AG04449 (cell line): ENCODE measurements at regions not wholly inside any gene's neighbourhood (a gene's known extent, or its start where the extent isn't known, plus 50 kb on each side); places are given as distances from the start of the nearest gene placed in this dataset.

Experiments
- CTCF ChIA-PET: fragments of 350-600 bp; formaldehyde crosslinking; extraction: SDS; loops from one replicate; lab custom pipeline; 2021; ENCODE audit warnings: antibody characterized with exemption; lab: Yijun Ruan, JAX
- POLR2A ChIA-PET: fragments of 400-600, 350-600 bp; formaldehyde crosslinking; extraction: SDS; loops from one replicate; lab custom pipeline; 2020; ENCODE audit warnings: antibody characterized with exemption, inconsistent platforms; lab: Yijun Ruan, JAX
- DNase-seq: peaks from one replicate; pipeline ENCODE4 v3.0.0-alpha.2; 2010; ENCODE audit warnings: low read depth, low spot score
- H3K4me3 ChIP-seq: 2 replicates; pipeline ENCODE4 v1.5.1; 2011; ENCODE audit warnings: low read depth, mild to moderate bottlenecking, control low read depth, low read length
- TF ChIP-seq, protein P1 (sequence below): IDR thresholded peaks from one replicate; pipeline ENCODE4 v1.5.1; 2011; ENCODE audit warnings: mild to moderate bottlenecking, moderate library complexity, low read length, control low read depth, inconsistent platforms; ENCODE audit not compliant: insufficient read depth; ENCODE audit errors: missing control alignments

DNA sequence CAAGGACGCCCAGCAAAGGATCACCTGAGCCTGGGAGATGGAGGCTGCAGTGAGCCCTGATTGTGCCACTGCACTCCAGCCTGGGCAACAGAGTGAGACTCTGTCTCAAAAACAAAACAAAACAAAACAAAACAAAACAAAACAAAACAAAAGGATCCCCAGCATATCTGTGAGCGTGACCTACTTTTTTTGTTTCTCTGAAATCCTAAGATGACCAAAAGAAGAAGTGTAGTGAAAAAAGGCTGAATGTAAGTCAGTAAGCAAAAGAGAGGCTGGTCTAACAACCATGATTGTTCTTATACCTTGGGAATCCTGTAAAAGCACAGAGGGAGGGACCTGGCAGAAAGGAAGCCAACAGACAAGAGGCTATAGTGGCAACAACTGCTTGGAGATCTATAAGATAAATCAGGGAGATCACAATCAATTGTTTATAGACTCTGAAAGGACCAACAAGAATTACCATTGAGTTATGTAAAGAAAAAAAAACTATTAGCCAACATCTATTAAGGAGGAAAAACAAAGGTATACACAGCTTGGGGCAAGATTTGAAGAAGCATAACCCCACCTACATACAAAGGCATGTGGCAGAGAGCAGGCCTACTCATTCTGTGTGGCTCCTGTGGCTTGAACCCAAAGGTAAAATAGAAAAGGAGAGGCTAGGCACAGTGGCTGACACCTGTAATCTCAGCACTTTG lies 255.2 kb upstream of the KLF14 start:
- CTCF ChIA-PET, result interaction anchor here (0.7 to 2.3 kb wide), 9 partner anchors 8 to 784 kb away, joined by 3 to 13 read pairs (median 6); no protein-coding TSS in a partner anchor
- no peak overlapping the region for H3K4me3 ChIP-seq
- POLR2A ChIA-PET, result no interaction called here
- TF ChIP-seq, protein P1, sequence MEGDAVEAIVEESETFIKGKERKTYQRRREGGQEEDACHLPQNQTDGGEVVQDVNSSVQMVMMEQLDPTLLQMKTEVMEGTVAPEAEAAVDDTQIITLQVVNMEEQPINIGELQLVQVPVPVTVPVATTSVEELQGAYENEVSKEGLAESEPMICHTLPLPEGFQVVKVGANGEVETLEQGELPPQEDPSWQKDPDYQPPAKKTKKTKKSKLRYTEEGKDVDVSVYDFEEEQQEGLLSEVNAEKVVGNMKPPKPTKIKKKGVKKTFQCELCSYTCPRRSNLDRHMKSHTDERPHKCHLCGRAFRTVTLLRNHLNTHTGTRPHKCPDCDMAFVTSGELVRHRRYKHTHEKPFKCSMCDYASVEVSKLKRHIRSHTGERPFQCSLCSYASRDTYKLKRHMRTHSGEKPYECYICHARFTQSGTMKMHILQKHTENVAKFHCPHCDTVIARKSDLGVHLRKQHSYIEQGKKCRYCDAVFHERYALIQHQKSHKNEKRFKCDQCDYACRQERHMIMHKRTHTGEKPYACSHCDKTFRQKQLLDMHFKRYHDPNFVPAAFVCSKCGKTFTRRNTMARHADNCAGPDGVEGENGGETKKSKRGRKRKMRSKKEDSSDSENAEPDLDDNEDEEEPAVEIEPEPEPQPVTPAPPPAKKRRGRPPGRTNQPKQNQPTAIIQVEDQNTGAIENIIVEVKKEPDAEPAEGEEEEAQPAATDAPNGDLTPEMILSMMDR, result no peak
- no peak for DNase-seq

DNA sequence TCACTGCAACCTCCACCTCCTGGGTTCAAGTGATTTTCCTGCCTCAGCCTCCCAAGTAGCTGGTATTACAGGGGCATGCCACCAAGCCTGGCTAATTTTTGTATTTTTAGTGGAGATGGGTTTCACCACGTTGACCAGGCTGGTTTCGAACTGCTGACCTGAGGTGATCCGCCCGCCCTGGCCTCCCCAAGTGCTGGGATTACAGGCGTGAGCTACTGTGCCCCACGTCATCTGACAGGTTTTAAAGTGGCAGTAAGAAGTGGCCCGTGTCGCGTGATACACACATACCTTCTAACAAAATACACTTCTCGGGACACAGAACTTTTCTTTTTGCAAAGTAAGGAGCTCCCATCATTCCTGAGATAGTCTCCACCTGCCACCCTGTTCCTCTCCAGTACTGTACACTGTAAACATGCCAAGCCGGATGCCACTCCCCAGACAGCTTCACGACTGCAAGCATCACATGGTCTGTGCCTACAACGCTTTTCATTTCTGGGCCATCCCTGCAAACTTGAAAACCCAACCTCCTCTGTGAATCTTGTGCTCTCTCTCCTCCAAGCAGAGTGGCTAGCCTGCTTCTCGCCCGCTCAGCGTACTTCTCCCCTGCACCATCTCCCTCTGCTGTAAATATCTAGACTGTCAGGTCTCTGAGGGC lies 256.3 kb upstream of the KLF14 start:
- H3K4me3 ChIP-seq, result no peak overlapping the region
- ChIA-PET POLR2A (no interaction called here), CTCF (interaction anchor here (0.9 to 2.0 kb wide), 6 partner anchors 8 to 94 kb away, joined by 3 to 11 read pairs (median 4); no protein-coding TSS in a partner anchor)
- TF ChIP-seq, protein P1, result no peak
- no peak for DNase-seq

DNA sequence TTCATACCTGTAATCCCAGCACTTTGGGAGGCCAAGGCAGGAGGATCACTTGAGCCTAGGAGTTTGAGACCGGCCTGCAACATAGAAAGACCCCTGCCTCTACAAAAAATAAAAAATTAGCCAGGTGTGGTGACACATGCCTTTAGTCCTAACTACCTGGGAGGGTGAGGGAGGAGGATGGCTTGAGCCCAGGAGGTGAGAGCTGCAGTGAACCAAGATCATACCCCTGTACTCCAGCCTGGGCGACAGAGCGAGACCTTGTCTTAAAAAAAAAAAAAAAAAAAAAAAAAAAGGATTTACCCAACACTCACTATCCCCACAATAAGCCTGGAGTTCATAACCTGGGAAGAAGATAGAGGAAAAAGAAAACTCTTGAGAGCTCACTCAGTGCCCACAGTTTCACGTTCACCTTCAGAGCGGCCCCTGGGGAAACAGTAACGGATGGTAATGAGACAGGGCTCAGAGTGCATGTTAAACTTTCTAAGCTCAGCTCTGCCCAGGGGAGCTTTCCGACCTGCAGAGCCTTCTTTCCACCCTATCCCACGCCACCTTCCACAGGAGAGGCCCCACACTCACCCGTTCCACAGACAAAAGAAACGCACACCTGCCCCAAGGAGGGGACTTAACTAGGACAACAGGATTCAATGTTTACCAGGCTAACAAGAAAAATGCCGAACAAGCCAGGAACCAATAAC lies 259.8 kb upstream of the KLF14 start:
- no peak for DNase-seq
- TF ChIP-seq, protein P1, result no peak
- CTCF ChIA-PET, result interaction anchor here (1.6 to 4.7 kb wide), 6 partner anchors 10 to 97 kb away, joined by 4 to 45 read pairs (median 13); no protein-coding TSS in a partner anchor
- H3K4me3 ChIP-seq, result no peak overlapping the region
- POLR2A ChIA-PET, result no interaction called here

GRCh38 chr7:130994378-130995115 lies 260.5 kb upstream of the KLF14 start:
- TF ChIP-seq, protein P1, result no peak
- ChIA-PET POLR2A (no interaction called here), CTCF (interaction anchor here (0.7 to 4.7 kb wide), 9 partner anchors 10 to 98 kb away, joined by 3 to 45 read pairs (median 6); no protein-coding TSS in a partner anchor)
- no peak overlapping the region for H3K4me3 ChIP-seq
- no peak for DNase-seq

DNA sequence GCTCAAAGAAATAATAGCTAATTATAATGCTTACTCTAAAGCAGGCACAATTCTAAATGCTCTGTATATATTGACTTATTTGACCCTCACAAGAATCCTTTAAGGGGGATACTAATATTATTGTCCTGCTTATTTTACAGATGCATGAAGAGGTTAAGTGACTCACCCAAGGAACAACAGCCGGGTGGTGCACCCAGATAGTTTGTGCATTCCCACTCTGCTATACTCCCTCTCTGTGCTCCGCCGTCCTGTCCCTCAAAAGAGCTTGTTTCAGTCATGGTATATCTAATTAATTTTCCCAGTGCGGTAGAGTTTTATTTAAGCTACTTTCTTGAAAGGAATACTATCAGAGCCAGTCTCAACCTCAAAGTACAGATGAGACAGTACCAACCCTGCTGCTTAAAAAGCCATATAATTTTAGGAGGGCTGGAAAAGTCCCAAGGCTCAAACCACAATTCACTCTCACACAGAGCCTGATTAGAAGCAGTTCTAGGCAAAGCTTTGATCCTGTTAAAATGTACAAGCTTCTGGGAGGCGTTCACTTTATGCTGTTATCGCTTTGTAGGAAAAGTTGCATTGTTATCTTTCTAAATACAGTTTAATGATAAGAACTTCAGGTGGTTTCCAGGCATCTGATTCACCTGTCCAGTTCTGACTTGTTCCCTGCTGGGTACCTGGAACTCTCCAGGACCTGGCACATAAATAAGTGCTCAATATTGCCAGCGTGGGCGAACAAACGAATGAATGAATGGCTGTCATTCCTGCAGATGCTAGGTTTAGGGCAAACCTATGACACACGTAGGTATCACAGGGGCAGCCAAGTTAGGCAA lies 261.5 kb upstream of the KLF14 start:
- TF ChIP-seq, protein P1, result no peak
- DNase-seq, result no peak
- ChIA-PET CTCF (interaction anchor here (0.7 to 4.7 kb wide), 9 partner anchors 9 to 99 kb away, joined by 3 to 45 read pairs (median 6); no protein-coding TSS in a partner anchor), POLR2A (interaction anchor here (0.8 kb wide), 1 partner anchor 82 kb away, joined by 3 read pairs; no protein-coding TSS in a partner anchor)
- no peak overlapping the region for H3K4me3 ChIP-seq
